ENCODE measurements at regions not wholly inside any gene's neighbourhood (a gene's known extent, or its start where the extent isn't known, plus 50 kb on each side); places are given as distances from the start of the nearest gene placed in this dataset.
"Not testable (repeated sequence)": the region's sequence is repeated elsewhere in the genome, so short reads cannot be mapped to it uniquely, and the experiment has no call there.

DNA sequence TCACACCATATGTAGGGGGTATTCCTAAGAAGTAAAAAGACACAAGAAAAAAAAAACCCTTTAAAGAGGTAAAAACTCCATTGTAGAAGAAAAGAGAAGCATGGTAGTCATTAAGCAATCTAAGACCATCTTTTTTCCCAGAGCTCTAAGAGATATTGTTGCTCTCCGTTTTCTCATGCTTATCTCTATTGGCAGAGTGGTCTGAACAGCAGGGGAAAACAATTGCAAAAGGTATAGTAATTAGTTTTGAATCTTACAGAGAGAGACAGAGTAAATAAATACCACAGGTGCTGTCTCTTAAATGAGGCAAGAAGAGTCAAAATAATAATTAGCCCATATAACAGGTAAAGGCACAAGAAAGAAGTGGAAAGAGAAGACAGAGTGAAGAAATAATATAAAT, 821.4 kb upstream of the CA10 start:
- TF ChIP-seq, protein P1, sequence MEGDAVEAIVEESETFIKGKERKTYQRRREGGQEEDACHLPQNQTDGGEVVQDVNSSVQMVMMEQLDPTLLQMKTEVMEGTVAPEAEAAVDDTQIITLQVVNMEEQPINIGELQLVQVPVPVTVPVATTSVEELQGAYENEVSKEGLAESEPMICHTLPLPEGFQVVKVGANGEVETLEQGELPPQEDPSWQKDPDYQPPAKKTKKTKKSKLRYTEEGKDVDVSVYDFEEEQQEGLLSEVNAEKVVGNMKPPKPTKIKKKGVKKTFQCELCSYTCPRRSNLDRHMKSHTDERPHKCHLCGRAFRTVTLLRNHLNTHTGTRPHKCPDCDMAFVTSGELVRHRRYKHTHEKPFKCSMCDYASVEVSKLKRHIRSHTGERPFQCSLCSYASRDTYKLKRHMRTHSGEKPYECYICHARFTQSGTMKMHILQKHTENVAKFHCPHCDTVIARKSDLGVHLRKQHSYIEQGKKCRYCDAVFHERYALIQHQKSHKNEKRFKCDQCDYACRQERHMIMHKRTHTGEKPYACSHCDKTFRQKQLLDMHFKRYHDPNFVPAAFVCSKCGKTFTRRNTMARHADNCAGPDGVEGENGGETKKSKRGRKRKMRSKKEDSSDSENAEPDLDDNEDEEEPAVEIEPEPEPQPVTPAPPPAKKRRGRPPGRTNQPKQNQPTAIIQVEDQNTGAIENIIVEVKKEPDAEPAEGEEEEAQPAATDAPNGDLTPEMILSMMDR (IDR thresholded peaks at IDR 0.05; ENCODE audit: low read depth, low read length, missing control alignments) = no peak
- DNase-seq (ENCODE audit: low read depth) = no peak
- H3K4me3 ChIP-seq (ENCODE audit: low read depth, low read length) = no peak overlapping the region

DNA sequence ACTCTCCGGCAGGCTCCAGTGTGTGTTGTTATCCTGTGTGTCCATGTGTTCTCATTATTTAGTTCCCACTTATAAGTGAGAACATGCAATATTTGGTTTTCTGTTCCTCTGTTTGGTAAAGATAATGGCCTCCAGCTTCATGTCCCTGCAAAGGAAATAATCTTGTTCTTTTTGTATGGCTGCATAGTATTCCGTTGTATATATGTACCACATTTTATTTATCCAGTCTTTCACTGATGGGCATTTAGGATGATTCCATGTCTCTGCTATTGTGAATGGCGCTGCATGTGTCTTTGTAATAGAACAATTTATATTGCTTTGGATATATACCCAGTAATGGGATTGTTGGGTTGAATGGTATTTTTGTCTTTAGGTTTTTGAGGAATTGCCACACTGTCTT, 807.3 kb upstream of the CA10 start:
- TF ChIP-seq, protein P1 (IDR thresholded peaks at IDR 0.05; ENCODE audit: low read depth, low read length, missing control alignments) = no peak
- DNase-seq (ENCODE audit: low read depth) = no peak
- no peak overlapping the region for H3K4me3 ChIP-seq (ENCODE audit: low read depth, low read length)

DNA sequence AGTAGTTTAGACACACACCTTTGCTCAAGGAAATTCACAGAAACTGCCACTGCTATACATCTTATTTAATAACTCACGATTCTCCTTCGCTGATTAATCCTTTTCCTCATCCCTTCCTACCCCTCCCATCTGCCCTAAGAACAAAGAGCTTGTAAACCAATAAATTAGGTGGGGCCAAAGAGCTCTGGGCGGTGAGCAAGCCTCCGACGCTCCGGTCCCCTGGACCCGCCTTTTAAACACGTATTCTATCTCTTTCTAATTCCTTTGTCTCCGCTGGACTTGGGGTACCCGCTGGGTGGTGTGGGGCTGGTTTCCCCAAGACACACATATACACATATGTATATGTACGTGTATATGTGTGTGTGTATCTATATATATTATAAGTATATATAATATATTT, 803.2 kb upstream of the CA10 start:
- H3K4me3 ChIP-seq (ENCODE audit: low read depth, low read length); DNase-seq (ENCODE audit: low read depth): not testable (repeated sequence)

DNA sequence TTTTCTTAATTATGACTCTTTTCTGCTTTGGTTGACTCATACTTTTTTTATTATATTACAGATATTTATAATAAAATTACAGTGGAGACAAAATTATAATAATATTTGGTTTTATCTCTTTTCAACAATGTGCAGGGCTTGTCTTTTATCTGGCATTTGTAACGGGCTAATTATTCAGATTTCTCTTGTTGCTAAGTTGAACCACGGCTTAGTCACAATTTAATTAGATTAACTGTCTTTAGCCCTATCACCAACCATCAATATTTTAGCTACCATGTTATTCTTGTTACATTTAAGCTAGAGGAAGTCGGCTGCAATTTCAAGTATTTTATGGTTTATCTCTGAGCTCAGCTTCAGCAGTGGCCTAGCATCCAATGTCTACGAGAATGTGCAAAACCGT, 798.9 kb upstream of the CA10 start:
- TF ChIP-seq, protein P1 (IDR thresholded peaks at IDR 0.05; ENCODE audit: low read depth, low read length, missing control alignments) = no peak
- no peak for DNase-seq (ENCODE audit: low read depth)
- no peak overlapping the region for H3K4me3 ChIP-seq (ENCODE audit: low read depth, low read length)

DNA sequence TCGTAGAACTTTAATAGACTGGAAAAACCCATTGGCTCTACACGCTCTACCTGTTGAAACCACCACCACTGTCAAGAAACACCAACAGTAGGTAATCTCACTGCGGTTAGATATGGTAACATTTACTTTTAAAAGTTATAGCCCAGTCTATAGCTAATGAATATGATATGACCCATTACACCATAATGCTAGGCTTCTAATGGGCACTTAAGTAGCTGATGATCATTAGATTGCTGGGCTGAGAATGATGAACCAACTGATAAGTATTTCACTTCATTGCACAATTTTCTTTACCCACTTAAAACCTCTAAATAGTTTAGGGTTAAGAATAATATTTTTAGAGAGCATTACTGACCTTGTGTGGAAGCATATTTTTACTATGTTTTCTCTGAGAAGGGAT, 788.9 kb upstream of the CA10 start:
- DNase-seq (ENCODE audit: low read depth) = no peak
- TF ChIP-seq, protein P1 (IDR thresholded peaks at IDR 0.05; ENCODE audit: low read depth, low read length, missing control alignments) = no peak
- H3K4me3 ChIP-seq (ENCODE audit: low read depth, low read length) = no peak overlapping the region

DNA sequence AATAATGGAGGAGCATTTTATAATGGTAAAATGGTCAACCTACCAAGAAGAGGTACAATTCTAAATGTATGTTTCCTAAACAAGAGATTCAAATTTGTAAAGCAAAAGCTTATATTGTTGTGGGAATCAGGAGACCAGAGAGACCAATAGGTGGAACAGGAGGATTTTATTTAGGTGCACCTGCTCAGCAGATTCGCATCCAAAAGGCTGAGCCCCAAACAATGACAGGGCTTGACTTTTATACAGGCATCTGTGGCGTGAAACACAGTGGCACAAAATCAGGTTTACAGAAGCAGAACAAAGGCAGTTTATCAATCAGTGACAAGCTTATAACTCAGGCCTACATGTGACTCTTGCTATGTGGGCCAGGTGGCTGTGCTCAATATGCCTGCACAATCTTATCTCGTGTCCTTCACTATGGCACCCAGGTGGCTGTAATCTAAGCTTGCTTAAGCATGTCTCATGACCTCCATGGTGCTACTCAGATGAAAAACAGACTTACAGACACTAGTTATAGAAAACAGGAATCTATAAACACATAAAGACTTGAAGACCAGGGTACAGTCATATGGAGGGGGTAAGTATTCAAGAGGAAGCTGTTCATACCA, 780.2 kb upstream of the CA10 start:
- H3K4me3 ChIP-seq (ENCODE audit: low read depth, low read length) = no peak overlapping the region
- TF ChIP-seq, protein P1 (IDR thresholded peaks at IDR 0.05; ENCODE audit: low read depth, low read length, missing control alignments) = no peak
- DNase-seq (ENCODE audit: low read depth) = no peak

DNA sequence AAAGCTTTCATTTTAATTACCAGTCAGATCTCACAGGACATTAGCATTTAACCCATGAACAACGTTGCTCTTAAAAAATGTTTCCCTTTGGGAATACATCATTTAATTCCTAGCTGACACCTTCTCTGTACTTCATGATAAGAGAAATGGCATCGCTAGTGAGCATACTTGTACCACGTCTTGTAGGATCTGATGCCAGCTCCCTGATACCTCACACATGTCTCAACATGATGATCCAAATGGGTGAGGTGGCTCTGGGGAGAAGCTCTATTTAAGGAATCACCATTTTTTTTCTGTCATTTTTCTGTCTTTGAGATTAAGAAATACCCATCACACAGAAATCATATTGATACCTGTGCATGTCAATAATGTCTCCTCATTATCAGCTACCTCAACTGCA, 772.1 kb upstream of the CA10 start:
- H3K4me3 ChIP-seq (ENCODE audit: low read depth, low read length) = no peak overlapping the region
- TF ChIP-seq, protein P1 (IDR thresholded peaks at IDR 0.05; ENCODE audit: low read depth, low read length, missing control alignments) = no peak

More for the DNA sequence above, 772.1 kb upstream of the CA10 start:
- no peak for DNase-seq (ENCODE audit: low read depth)
